ENCODE measurements at regions not wholly inside any gene's neighbourhood (a gene's known extent, or its start where the extent isn't known, plus 50 kb on each side); places are given as distances from the start of the nearest gene placed in this dataset.

GRCh38 chr6:2468601-2468955 lies 223.2 kb upstream of the GMDS start:
- no peak for DNase-seq (ENCODE audit: low read depth in 2 of 3, low spot score in 1 of 3)

GRCh38 chr6:2467929-2468600 lies 222.7 kb upstream of the GMDS start:
- no peak for DNase-seq (ENCODE audit: low read depth in 2 of 3, low spot score in 1 of 3)

- DNase-seq (ENCODE audit: low read depth in 2 of 3, low spot score in 1 of 3): no peak
Measured at GRCh38 chr6:2465336-2465735, 219.9 kb upstream of the GMDS start.

GRCh38 chr6:2464641-2465040 lies 219.2 kb upstream of the GMDS start:
- no peak for DNase-seq (ENCODE audit: low read depth in 2 of 3, low spot score in 1 of 3)

GRCh38 chr6:2462831-2463230 lies 217.4 kb upstream of the GMDS start:
- no peak for DNase-seq (ENCODE audit: low read depth in 2 of 3, low spot score in 1 of 3)

GRCh38 chr6:2460216-2460745 lies 214.9 kb upstream of the GMDS start:
- DNase-seq (ENCODE audit: low read depth in 2 of 3, low spot score in 1 of 3): no peak

GRCh38 chr6:2454180-2454579 lies 208.8 kb upstream of the GMDS start:
- DNase-seq (ENCODE audit: low read depth in 2 of 3, low spot score in 1 of 3): no peak

- no peak for DNase-seq (ENCODE audit: low read depth in 2 of 3, low spot score in 1 of 3)
Measured at GRCh38 chr6:2450546-2450945, 205.1 kb upstream of the GMDS start.

- DNase-seq (ENCODE audit: low read depth in 2 of 3, low spot score in 1 of 3): no peak
Measured at GRCh38 chr6:2449572-2449940, 204.2 kb upstream of the GMDS start.

GRCh38 chr6:2448826-2449571 lies 203.6 kb upstream of the GMDS start:
- DNase-seq (ENCODE audit: low read depth in 2 of 3, low spot score in 1 of 3): peak in 1 of 3 donors; percentile 8

GRCh38 chr6:2447931-2448330 lies 202.5 kb upstream of the GMDS start:
- no peak for DNase-seq (ENCODE audit: low read depth in 2 of 3, low spot score in 1 of 3)

GRCh38 chr6:2447318-2447920 lies 202.0 kb upstream of the GMDS start:
- no peak for DNase-seq (ENCODE audit: low read depth in 2 of 3, low spot score in 1 of 3)

- DNase-seq (ENCODE audit: low read depth in 2 of 3, low spot score in 1 of 3): no peak
Measured at GRCh38 chr6:2441601-2442475, 196.4 kb upstream of the GMDS start.

GRCh38 chr6:2440516-2440915 lies 195.1 kb upstream of the GMDS start:
- no peak for DNase-seq (ENCODE audit: low read depth in 2 of 3, low spot score in 1 of 3)

- no peak for DNase-seq (ENCODE audit: low read depth in 2 of 3, low spot score in 1 of 3)
Measured at GRCh38 chr6:2439632-2440031, 194.2 kb upstream of the GMDS start.

- no peak for DNase-seq (ENCODE audit: low read depth in 2 of 3, low spot score in 1 of 3)
Measured at GRCh38 chr6:2439082-2439481, 193.7 kb upstream of the GMDS start.

GRCh38 chr6:2436410-2437154 lies 191.2 kb upstream of the GMDS start:
- DNase-seq (ENCODE audit: low read depth in 2 of 3, low spot score in 1 of 3): no peak

- no peak for DNase-seq (ENCODE audit: low read depth in 2 of 3, low spot score in 1 of 3)
Measured at GRCh38 chr6:2435323-2435722, 189.9 kb upstream of the GMDS start.

- no peak for DNase-seq (ENCODE audit: low read depth in 2 of 3, low spot score in 1 of 3)
Measured at GRCh38 chr6:2434912-2435311, 189.5 kb upstream of the GMDS start.

GRCh38 chr6:2434116-2434515 lies 188.7 kb upstream of the GMDS start:
- no peak for DNase-seq (ENCODE audit: low read depth in 2 of 3, low spot score in 1 of 3)

GRCh38 chr6:2433711-2434110 lies 188.3 kb upstream of the GMDS start:
- DNase-seq (ENCODE audit: low read depth in 2 of 3, low spot score in 1 of 3): no peak

Measured in stimulated activated CD4-positive, alpha-beta T cell treated with anti-CD3 and anti-CD28 coated beads, Interleukin-12 subunit alpha, Interleukin-12 subunit beta, amount 100 ng/mL, for 48 hours (primary cell).